Brain microvascular endothelial cell (primary cell): ENCODE measurements at regions not wholly inside any gene's neighbourhood (a gene's known extent, or its start where the extent isn't known, plus 50 kb on each side); places are given as distances from the start of the nearest gene placed in this dataset.

ENCODE experiments used
- DNase-seq: peaks from one replicate; pipeline ENCODE4 v3.0.0-alpha.2; 2020
- H3K27ac ChIP-seq: fragments of 250-450 bp; sonication (Bioruptor Pico); 2 replicates; pipeline ENCODE4 v1.5.1; 2020; ENCODE audit warnings: mild to moderate bottlenecking, moderate library complexity
- H3K27me3 ChIP-seq: fragments of 250-450 bp; sonication (Bioruptor Pico); replicated peaks from 2 replicates; pipeline ENCODE4 v1.5.1; 2020; ENCODE audit warnings: mild to moderate bottlenecking
- H3K36me3 ChIP-seq: fragments of 250-450 bp; sonication (Bioruptor Pico); replicated peaks from 2 replicates; pipeline ENCODE4 v1.5.1; 2020; ENCODE audit warnings: mild to moderate bottlenecking
- H3K4me3 ChIP-seq: 2 replicates; pipeline ENCODE4 v1.5.1; 2011; ENCODE audit warnings: low read depth, mild to moderate bottlenecking, control low read depth, low read length, moderate library complexity
- in situ Hi-C: cut with HindIII; loops from 2 replicates; pipeline ENCODE4 v1.10.0; 2017; ENCODE audit warnings: low sequenced_read_pairs, low pct_ligation_motif_present
- TF ChIP-seq, protein P1 (sequence below): IDR thresholded peaks from 2 replicates; pipeline ENCODE4 v1.5.1; 2011; ENCODE audit warnings: low read depth, mild to moderate bottlenecking, moderate library complexity, low read length, control low read depth, inconsistent platforms; ENCODE audit errors: missing control alignments

DNA sequence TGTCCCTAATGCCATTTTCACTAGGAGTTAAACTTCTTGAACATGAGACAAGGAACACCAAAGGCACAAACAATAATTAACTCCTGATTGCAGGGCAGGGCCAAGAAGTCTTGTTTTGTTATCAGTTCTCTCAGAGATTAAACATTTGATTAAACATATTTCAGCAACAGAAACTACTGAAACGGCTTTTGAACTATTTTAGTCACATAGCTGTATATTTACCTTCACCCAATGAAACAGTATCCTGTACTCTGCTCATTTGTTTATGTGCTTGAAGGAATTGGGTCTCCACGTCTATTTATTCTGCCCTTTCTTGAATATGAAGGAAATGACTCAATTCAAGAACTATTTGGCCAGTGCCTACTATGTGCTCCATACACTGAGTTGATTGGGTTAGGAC is 51.3 kb upstream of the PTCSC3 start:
- in situ Hi-C loops, result no loop called here
- TF ChIP-seq, protein P1, sequence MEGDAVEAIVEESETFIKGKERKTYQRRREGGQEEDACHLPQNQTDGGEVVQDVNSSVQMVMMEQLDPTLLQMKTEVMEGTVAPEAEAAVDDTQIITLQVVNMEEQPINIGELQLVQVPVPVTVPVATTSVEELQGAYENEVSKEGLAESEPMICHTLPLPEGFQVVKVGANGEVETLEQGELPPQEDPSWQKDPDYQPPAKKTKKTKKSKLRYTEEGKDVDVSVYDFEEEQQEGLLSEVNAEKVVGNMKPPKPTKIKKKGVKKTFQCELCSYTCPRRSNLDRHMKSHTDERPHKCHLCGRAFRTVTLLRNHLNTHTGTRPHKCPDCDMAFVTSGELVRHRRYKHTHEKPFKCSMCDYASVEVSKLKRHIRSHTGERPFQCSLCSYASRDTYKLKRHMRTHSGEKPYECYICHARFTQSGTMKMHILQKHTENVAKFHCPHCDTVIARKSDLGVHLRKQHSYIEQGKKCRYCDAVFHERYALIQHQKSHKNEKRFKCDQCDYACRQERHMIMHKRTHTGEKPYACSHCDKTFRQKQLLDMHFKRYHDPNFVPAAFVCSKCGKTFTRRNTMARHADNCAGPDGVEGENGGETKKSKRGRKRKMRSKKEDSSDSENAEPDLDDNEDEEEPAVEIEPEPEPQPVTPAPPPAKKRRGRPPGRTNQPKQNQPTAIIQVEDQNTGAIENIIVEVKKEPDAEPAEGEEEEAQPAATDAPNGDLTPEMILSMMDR, result no peak

DNA sequence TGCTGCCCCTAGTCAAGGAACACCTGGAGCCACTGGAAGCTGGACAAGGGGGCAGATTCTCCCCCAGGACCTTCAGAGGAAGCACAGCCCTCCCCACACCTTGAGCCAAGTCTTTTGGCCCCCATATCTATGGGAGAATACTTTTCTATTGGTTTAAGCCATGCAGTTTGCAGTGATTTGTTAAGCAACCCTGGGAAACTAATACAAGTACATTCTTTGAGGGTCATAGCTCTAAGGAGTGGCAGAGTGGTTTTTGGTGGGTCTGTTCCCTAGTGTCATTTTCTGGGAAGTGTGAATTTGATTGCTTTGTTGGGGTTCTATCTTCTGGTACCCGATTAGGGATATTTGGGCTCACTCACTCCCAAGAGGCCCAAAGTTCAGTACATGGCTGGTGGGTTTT is 50.8 kb upstream of the PTCSC3 start:
- in situ Hi-C loops, result no loop called here
- H3K4me3 ChIP-seq, result no peak overlapping the region
- TF ChIP-seq, protein P1, result no peak
- no peak overlapping the region for H3K27ac ChIP-seq
- H3K36me3 ChIP-seq, result no peaks in the 10 kb centered on the region
- DNase-seq, result no peak
- no peaks in the 10 kb centered on the region for H3K27me3 ChIP-seq

More for the DNA sequence above, 51.3 kb upstream of the PTCSC3 start:
- H3K27ac ChIP-seq, result no peak overlapping the region
- no peaks in the 10 kb centered on the region for H3K36me3 ChIP-seq
- H3K27me3 ChIP-seq, result no peaks in the 10 kb centered on the region
- H3K4me3 ChIP-seq, result no peak overlapping the region
- no peak for DNase-seq
